Motor neuron (in vitro differentiated cells): ENCODE measurements at regions not wholly inside any gene's neighbourhood (a gene's known extent, or its start where the extent isn't known, plus 50 kb on each side); places are given as distances from the start of the nearest gene placed in this dataset.
"Not testable (repeated sequence)": the region's sequence is repeated elsewhere in the genome, so short reads cannot be mapped to it uniquely, and the experiment has no call there.

ENCODE experiments used
- ATAC-seq, 8 experiments: fragments of 200-7000 bp; cut with Tn5 transposase; replicated peaks in 6 of 8; 2 replicates each; pipeline ENCODE4 v1.8.0; 2021; ENCODE audit warnings: mild to moderate bottlenecking in 8 of 8, moderate library complexity in 8 of 8
- H3K27ac ChIP-seq, 2 donors: fragments of 250-450 bp; sonication (Bioruptor Pico); 2 replicates each; pipeline ENCODE4 v1.9.0; 2021; ENCODE audit warnings: antibody characterized with exemption in 2 of 2, mild to moderate bottlenecking in 2 of 2, moderate library complexity in 1 of 2
- H3K4me1 ChIP-seq, 2 donors: fragments of 250-450 bp; sonication (Bioruptor Pico); replicated peaks in 1 of 2; 2 replicates each; pipeline ENCODE4 v1.6.1; 2021; ENCODE audit warnings: antibody characterized with exemption in 2 of 2, mild to moderate bottlenecking in 2 of 2, moderate library complexity in 1 of 2
- H3K4me3 ChIP-seq, 5 donors: fragments of 250-450 bp; sonication (Bioruptor Pico); 2 replicates each; pipeline ENCODE4 v1.9.0; 2021; ENCODE audit warnings: antibody characterized with exemption in 5 of 5, mild to moderate bottlenecking in 5 of 5, moderate library complexity in 4 of 5
- WGBS, 10 experiments: fragments of 450-650 bp; shearing (Covaris generic); methylation state at CpG; one replicate each; pipeline ENCODE4 v1.0.0; 2022; 5-methylcytosine and 5-hydroxymethylcytosine counted together
- in situ Hi-C, 9 experiments: fragments of 400-800 bp; cut with MboI; loops; one replicate each; pipeline ENCODE4 v1.15.0; 2021; ENCODE audit warnings: low sequenced_read_pairs in 9 of 9, low pct_unique_long_range_greater_than_20kb in 2 of 9; ENCODE audit not compliant: unreplicated experiment in 9 of 9

DNA sequence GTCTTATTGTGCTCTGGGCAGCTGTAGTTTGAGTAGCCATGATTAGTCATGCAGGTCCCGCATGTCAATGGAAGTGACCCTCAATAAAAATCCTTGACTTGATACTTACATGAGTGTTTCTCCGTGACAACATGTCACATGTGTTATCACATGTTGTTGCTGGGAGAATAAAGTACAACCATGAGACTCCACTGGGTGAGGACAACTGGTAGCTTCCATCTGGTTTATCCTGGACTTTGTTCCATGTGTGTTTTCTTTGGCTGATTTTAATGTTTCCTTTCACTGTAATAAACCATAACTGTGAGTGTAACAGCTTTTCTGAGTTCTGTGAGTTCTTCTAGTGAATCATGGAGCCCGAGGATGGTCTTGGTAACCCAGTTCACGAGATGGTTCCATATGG is 63.1 kb upstream of the NDN start:
- in situ Hi-C loops: no loop called here
- Histone ChIP-seq H3K4me3 (no peak overlapping the region), H3K4me1 (no peaks in the 10 kb centered on the region), H3K27ac (no peak overlapping the region)
- ATAC-seq: no peak
- WGBS, 10 experiments: 17 to 100% (median 86%) methylated on average over 1 to 3 of the region's 4 CpGs; no CpG with 5 or more reads in 3 of the 10 experiments

DNA sequence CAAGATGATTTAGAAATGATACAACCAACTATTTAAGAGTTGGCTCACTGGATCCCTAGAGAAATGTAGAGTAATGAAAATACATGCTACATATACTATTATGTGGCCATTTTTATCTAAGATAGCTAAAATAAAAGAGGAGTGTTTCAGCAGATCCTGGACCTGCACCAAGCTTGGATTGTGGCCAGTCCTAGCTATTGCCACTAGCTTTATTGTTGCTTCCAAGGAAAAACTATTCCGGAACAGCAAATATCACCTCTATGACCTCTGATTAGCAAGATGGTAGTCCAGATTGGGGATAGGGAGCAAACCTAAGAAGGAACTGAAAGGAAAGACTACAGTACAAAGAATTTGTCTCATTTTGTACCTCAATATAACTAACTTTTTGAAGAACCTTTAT is 63.7 kb upstream of the NDN start:
- WGBS, 10 experiments: 0 to 100% (median 70%) methylated on average over 1 of the region's 1 CpG; no CpG with 5 or more reads in 4 of the 10 experiments
- in situ Hi-C loops: no loop called here
- ATAC-seq: no peak

DNA sequence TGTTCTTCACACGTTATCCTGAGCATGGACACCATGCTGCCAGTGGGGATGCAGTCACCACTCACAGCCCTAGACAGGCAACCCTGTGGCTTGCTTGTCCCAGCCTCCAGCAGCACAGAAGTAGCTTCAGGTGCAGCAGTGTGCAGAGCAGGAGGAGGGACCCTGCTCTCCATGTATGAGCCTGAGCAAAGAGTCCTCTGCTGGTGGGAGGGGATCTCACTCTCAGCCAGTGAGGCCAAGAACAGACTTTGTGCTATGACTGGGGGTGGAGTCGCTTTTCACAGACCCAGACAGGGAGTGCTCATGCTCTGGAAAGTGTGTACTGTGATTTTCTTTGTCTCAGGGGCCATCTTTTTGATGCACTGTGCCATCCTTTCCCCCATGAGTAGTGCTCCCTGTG is 66.1 kb upstream of the NDN start:
- Histone ChIP-seq H3K4me1 (no peaks in the 10 kb centered on the region), H3K4me3 (no peak overlapping the region), H3K27ac (no peak overlapping the region)
- 0 to 50% (median 0%) methylated on average over 1 to 2 of the region's 2 CpGs; no CpG with 5 or more reads in 6 of the 10 experiments for WGBS, 10 experiments
- in situ Hi-C loops: no loop called here
- no peak for ATAC-seq

More for the DNA sequence above, 63.7 kb upstream of the NDN start:
- no peak overlapping the region for H3K27ac ChIP-seq
- no peaks in the 10 kb centered on the region for H3K4me1 ChIP-seq
- H3K4me3 ChIP-seq: no peak overlapping the region

DNA sequence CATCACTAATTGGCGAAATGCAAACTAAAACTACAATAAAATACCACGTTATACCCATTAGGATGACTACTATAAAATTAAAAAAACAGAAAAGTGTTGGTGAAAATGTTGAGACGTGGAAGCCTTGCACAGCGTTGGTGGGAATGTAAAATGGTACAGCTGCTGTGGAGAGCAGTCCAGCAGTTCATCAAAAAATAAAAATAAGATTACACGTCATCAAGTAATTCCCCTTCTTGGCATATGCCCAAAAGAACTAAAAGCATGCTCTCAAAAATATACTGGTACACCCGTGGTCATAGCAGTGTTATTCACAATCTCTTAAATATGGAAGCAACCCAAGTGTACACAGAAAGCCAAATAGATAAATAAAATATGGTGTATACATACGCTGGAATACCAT is 71.8 kb upstream of the NDN start:
- in situ Hi-C loops: no loop called here
- WGBS, 10 experiments: 0 to 91% (median 57%) methylated on average over 2 to 7 of the region's 7 CpGs

DNA sequence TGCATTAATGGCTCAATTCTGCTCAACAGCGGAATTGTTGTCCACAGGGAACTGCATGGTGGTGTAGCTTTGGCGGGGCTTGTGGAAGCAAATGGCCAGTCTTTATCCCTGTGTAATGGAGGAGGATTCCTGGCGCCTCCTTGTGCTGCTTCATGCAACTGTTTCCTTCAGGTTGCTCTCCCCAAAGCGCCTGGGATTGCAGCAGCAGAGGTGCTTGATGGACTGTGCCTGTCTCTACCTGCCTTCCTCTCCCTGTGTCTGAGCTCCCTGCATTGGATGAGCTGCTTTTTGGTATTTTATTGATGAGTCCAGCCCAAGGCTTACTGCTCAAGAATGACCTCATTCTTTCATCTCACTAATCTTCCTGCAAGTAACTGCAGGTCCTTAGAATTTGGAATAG is 72.9 kb upstream of the NDN start:
- 0 to 100% (median 40%) methylated on average over 1 to 4 of the region's 4 CpGs; no CpG with 5 or more reads in 2 of the 10 experiments for WGBS, 10 experiments
- in situ Hi-C loops: no loop called here
- H3K4me3 ChIP-seq: no peak overlapping the region
- H3K27ac ChIP-seq: peak overlapping the region in 1 of 2 donors; percentile 75
- peak in 5 of 8 experiments; percentile 20 to 51 (median 30) for ATAC-seq
- peaks cover 32 to 38% of the 10 kb centered on the region in 2 donors for H3K4me1 ChIP-seq

More for the DNA sequence above, 71.8 kb upstream of the NDN start:
- Histone ChIP-seq H3K4me3 (no peak overlapping the region), H3K27ac (no peak overlapping the region), H3K4me1 (peaks cover 32 to 38% of the 10 kb centered on the region in 2 donors)
- ATAC-seq: no peak

DNA sequence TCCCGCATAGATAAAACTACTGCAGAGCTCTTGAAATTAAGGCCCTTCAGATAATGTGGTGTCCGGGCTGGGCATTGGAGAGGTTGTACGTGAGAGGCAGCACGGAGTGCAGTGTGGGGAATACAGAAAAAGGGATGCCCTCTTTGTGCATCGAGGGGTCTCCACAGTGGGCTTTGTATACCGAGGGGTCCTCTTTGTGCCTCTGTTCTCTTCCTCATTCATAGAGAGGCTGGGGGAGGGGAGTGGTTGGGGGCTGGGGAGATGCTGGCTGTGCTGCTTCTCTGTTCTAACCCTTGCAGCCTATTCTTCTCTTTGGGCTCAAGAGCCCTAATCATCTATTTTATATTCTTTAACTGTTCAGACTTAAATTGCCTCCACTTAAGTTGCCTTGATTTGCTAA is 74.3 kb upstream of the NDN start:
- Histone ChIP-seq H3K27ac (peak overlapping the region in 1 of 2 donors; percentile 75), H3K4me1 (peaks cover 32 to 38% of the 10 kb centered on the region in 2 donors), H3K4me3 (no peak overlapping the region)
- in situ Hi-C loops: no loop called here
- peak in 1 of 8 experiments; percentile 12 for ATAC-seq
- WGBS, 10 experiments: 32 to 62% (median 49%) methylated on average over 2 to 4 of the region's 6 CpGs; no CpG with 5 or more reads in 2 of the 10 experiments

DNA sequence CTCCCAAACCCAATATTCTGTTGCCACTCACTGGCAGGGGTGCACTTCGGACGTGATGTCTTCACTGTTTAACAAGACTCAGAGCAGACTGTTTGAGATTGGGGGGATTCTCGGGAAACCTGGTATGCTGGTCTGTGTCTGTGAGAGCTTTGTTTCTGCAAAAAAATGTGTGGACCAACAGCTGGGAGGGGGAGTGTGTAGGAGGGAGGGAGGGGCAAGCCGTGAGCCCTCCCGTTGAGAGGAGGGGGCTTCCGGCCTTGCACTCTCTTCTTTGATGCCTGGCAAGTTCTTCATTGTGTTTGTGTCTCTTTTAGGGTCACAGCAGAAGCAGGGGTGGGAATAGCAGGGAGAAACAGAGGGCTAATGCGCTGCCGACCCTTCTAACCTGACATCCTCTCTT is 74.9 kb upstream of the NDN start:
- ATAC-seq: peak in 3 of 8 experiments; percentile 24 to 33 (median 31)
- in situ Hi-C loops: no loop called here
- H3K27ac ChIP-seq: peak overlapping the region; percentile 35 to 75
- H3K4me3 ChIP-seq: peak overlapping the region in 1 of 5 donors; percentile 6
- peaks cover 32 to 38% of the 10 kb centered on the region in 2 donors for H3K4me1 ChIP-seq
- 20 to 68% (median 40%) methylated on average over 1 to 5 of the region's 8 CpGs; no CpG with 5 or more reads in 7 of the 10 experiments for WGBS, 10 experiments

DNA sequence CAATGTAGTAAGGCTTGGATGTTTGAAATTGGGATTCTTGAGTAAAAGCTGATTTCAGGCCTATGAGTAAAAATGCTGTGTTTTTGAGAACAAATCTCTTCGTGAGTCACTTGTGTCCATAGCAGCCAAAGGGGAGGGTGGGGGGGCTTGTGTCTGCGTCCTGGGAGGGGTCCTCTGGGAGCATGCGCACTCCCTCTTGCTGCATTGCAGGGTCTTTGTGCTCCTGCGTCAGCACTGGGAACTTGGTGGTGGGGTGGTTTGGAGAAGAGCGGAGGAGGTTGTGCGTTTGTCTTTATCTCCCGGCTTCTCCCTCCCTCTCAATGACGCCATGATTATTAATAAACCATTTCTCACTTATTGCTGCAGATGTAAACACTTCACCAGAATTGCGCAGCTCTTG is 75.9 kb upstream of the NDN start:
- WGBS, 10 experiments: 43 to 93% (median 78%) methylated on average over 1 to 6 of the region's 9 CpGs; no CpG with 5 or more reads in 3 of the 10 experiments
- peak overlapping the region in 1 of 5 donors; percentile 13 for H3K4me3 ChIP-seq
- peaks cover 32 to 38% of the 10 kb centered on the region in 2 donors for H3K4me1 ChIP-seq
- in situ Hi-C loops: no loop called here
- peak in 4 of 8 experiments; percentile 24 to 74 (median 58) for ATAC-seq
- H3K27ac ChIP-seq: peak overlapping the region in 1 of 2 donors; percentile 75

DNA sequence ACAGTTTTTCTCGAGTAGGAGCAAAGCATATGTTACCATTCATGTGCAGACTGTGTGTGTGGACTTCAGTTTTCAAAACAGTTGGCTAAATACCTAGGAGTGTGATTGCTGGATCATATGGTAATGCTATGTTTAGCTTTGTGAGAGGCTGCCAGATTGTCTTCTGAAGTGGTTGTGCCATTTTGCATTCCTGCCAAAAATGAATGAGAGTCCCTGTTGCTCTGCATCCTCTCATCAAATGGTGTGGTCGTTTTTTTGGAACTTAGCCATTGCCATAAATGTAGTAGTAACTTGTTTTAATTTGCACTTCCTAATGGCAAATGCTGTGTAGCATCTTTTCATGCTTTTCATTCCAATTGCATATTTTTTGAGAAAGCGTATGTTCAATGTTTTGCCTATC is 77.2 kb upstream of the NDN start:
- 0 to 90% (median 44%) methylated on average over 1 to 3 of the region's 3 CpGs; no CpG with 5 or more reads in 1 of the 10 experiments for WGBS, 10 experiments
- in situ Hi-C loops: no loop called here
- peaks cover 32 to 38% of the 10 kb centered on the region in 2 donors for H3K4me1 ChIP-seq
- no peak overlapping the region for H3K4me3 ChIP-seq
- no peak overlapping the region for H3K27ac ChIP-seq
- ATAC-seq: no peak

DNA sequence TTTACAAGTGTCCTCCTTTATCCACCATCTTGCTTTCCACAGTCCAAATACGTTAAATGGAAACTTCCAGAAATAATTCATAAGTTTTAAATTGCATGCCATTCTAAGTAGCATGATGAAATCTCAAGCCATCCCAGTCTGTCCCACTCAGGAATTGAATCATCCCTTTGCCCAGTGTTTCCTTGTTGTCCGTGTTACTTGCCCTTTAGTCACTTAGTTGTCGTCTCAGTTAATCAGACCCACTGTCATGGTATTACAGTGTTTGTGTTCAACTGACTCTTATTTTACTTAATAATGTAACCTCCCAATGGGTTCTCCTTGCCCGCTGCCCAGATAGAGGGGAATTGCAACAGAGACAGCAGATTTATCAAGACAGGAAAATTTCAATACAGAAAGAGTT is 77.6 kb upstream of the NDN start:
- in situ Hi-C loops: no loop called here
- H3K4me1 ChIP-seq: peaks cover 31 to 38% of the 10 kb centered on the region in 2 donors
- H3K4me3 ChIP-seq: no peak overlapping the region
- 0 to 94% (median 52%) methylated on average over 1 to 4 of the region's 4 CpGs for WGBS, 10 experiments
- ATAC-seq: peak in 3 of 8 experiments; percentile 45 to 79 (median 53)
- H3K27ac ChIP-seq: no peak overlapping the region

DNA sequence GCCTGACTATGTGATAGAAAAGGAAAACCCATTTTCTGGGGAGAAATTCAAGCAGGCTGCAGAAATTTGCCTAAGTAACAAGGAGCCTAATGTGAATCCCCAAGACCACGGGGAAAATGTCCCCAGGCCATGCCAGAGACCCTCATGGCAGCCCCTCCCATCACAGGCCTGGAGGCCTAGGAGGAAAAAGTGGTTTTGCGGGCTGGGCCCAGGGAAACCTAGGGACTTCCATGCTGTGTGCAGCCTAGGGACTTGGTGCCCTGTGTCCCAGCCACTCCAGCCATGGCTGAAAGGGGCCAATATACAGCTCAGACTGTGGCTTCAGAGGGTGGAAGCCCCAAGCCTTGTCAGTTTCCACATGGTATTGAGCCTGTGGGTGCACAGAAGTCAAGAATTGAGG is 79.7 kb upstream of the NDN start:
- H3K4me3 ChIP-seq, H3K27ac ChIP-seq, in situ Hi-C loops, ATAC-seq: not testable (repeated sequence)
- H3K4me1 ChIP-seq: peaks cover 10 to 17% of the 10 kb centered on the region in 2 donors
- WGBS, 10 experiments: 0 to 70% (median 55%) methylated on average over 1 to 2 of the region's 2 CpGs; no CpG with 5 or more reads in 6 of the 10 experiments

DNA sequence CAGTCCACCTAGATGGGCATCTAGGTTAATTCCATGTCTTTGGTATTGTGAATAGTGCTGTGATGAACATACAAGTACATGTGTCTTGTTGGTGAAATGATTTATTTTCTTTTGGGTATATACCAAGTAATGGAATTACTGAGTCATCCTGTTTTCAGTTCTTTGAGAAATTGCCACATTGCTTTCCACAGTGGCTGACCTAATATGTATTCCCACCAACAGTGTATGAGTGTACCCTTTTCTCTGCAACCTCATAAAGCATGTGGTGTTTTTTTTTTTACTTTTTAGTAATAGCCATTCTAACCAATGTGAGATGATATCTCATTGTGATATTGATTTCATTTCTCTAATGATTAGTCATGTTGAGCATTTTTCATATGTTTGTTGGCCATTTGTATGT is 86.0 kb upstream of the NDN start:
- H3K27ac ChIP-seq: no peak overlapping the region
- peak in 5 of 8 experiments; percentile 73 to 96 (median 90) for ATAC-seq
- H3K4me1 ChIP-seq: no peaks in the 10 kb centered on the region
- no peak overlapping the region for H3K4me3 ChIP-seq
- in situ Hi-C loops: no loop called here

DNA sequence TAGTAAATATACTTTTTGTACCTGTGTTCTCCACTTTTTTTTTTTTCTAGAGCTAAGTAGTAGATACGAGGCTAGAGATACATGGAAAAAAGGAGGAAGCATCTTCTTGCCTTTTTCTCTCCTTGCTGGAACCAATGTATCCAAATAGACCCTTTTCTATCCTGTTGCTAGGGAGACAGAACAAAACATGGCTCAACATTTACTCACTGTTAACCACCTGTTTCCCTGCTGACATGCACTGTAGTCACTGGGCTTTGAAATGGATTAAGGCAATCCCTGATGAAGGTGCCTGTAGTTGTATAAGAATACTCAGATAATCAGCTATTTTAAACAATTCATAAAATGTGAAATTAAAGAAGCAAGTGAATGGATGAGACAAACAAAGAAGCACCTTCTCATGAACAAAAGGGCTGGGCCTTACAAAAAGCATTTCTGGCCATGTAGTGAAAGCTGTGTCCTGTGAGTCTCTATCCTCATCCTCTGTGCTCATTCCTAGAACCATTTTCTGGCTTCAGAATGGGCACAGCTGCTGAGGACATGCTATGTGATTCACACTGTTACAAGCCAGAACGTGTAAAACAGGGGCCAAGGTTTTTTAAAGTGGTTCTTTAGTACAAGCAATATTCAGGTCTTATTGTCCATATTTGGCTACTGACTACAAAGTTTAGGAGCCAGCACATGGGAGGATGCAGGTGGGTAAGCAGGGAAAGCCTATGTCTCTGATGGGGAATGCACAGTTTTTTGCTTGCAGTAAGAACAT is 100.4 kb upstream of the NDN start:
- Histone ChIP-seq H3K27ac (no peak overlapping the region), H3K4me1 (peaks cover 0 to 11% of the 10 kb centered on the region in 2 donors), H3K4me3 (no peak overlapping the region)
- ATAC-seq: peak in 5 of 8 experiments; percentile 55 to 88 (median 61)
- 0 to 90% (median 30%) methylated on average over 1 to 2 of the region's 2 CpGs; no CpG with 5 or more reads in 1 of the 10 experiments for WGBS, 10 experiments
- in situ Hi-C loops: loop anchor here in 1 of 9 experiments (10.0 kb wide), 1 partner anchor 57 kb away; no protein-coding TSS in a partner anchor
